OCI-LY7 (cell line): ENCODE measurements at regions not wholly inside any gene's neighbourhood (a gene's known extent, or its start where the extent isn't known, plus 50 kb on each side); places are given as distances from the start of the nearest gene placed in this dataset.
A peak's percentile ranks its signal among the peaks of the same experiment; 100 is the strongest.

Source experiments
- CTCF ChIP-seq: fragments of 200-600 bp; sonication (generic); conservative IDR thresholded peaks from 2 replicates; pipeline ENCODE4 v1.5.1; 2014; ENCODE audit warnings: mild to moderate bottlenecking, antibody characterized with exemption, low read length, moderate library complexity, mixed read lengths
- EZH2phosphoT487 ChIP-seq: fragments of 200-600 bp; sonication (generic); IDR thresholded peaks from 2 replicates; pipeline ENCODE4 v1.6.1; 2018; ENCODE audit warnings: low read depth, borderline replicate concordance, mild to moderate bottlenecking, mixed run types, antibody characterized with exemption, low read length, moderate library complexity, mixed read lengths

- TF ChIP-seq CTCF (peak; percentile 85), EZH2phosphoT487 (no peak)
Observed at GRCh38 chr2:234881413-234882241, 70.2 kb upstream of the SH3BP4 start.
